Esophagus squamous epithelium (tissue), 5 donors: ENCODE measurements at regions not wholly inside any gene's neighbourhood (a gene's known extent, or its start where the extent isn't known, plus 50 kb on each side); places are given as distances from the start of the nearest gene placed in this dataset.

ENCODE experiments used
- DNase-seq: peaks from one replicate; lab custom pipeline; 2025; lab: John Stamatoyannopoulos, UW
- H3K27ac ChIP-seq, 4 donors: fragments of 200-600 bp; sonication (generic); one replicate each; pipeline ENCODE4 v1.5.1; 2016 to 2019; ENCODE audit warnings: mild to moderate bottlenecking in 1 of 4
- H3K27me3 ChIP-seq, 4 donors: fragments of 200-600 bp; sonication (generic); 1 replicate in 3 of 4; 2 replicates in 1 of 4; pipeline versions ENCODE4 v1.5.1 to v1.6.0; 2017 to 2021; ENCODE audit warnings: antibody characterized with exemption in 1 of 4
- H3K36me3 ChIP-seq, 3 donors: fragments of 200-600 bp; sonication (generic); one replicate each; pipeline ENCODE4 v1.5.1; 2016 to 2019
- H3K4me1 ChIP-seq, 3 donors: fragments of 200-600 bp; sonication (generic); one replicate each; pipeline ENCODE4 v1.5.1; 2017 to 2019
- H3K4me3 ChIP-seq, 4 donors: fragments of 200-600 bp; sonication (generic); 1 replicate in 3 of 4; 2 replicates in 1 of 4; pipeline ENCODE4 v1.5.1; 2016 to 2019; ENCODE audit warnings: mild to moderate bottlenecking in 2 of 4, moderate library complexity in 1 of 4
- H3K9me3 ChIP-seq, 3 donors: fragments of 200-600 bp; sonication (generic); one replicate each; pipeline ENCODE4 v1.5.1; 2016 to 2019
- POLR2A ChIP-seq, 4 donors: fragments of 450-650 bp; IDR thresholded peaks; one replicate each; pipeline ENCODE4 v1.6.1; 2017; ENCODE audit warnings: antibody characterized with exemption in 4 of 4, mild to moderate bottlenecking in 4 of 4, moderate library complexity in 3 of 4
- WGBS, 2 donors: methylation state at CpG; one replicate each; pipeline ENCODE4 v1.1.5; 2018; 5-methylcytosine and 5-hydroxymethylcytosine counted together
- intact Hi-C: fragments of 100-400 bp; cut with DNase I; formaldehyde crosslinking; loops from one replicate; pipeline ENCODE4 v1.15.0; 2022
- TF ChIP-seq, protein P1 (sequence below), 6 experiments: fragments of 450-650 bp in 4 of 6; fragments of 200-600 bp in 2 of 6; sonication (generic) in 2 of 6; IDR thresholded peaks; one replicate each; pipeline ENCODE4 v1.5.1; 2016 to 2019; ENCODE audit warnings: antibody characterized with exemption in 6 of 6, mild to moderate bottlenecking in 4 of 6, moderate library complexity in 4 of 6
- donor health status: DM: yes; HTN: yes; CAD: no.

- Histone ChIP-seq H3K27ac (no peak overlapping the region), H3K9me3 (peaks cover 0 to 9% (median 0%) of the 10 kb centered on the region in 3 donors), H3K27me3 (no peaks in the 10 kb centered on the region), H3K4me3 (no peak overlapping the region), H3K36me3 (no peaks in the 10 kb centered on the region), H3K4me1 (no peaks in the 10 kb centered on the region)
- TF ChIP-seq, protein P1, sequence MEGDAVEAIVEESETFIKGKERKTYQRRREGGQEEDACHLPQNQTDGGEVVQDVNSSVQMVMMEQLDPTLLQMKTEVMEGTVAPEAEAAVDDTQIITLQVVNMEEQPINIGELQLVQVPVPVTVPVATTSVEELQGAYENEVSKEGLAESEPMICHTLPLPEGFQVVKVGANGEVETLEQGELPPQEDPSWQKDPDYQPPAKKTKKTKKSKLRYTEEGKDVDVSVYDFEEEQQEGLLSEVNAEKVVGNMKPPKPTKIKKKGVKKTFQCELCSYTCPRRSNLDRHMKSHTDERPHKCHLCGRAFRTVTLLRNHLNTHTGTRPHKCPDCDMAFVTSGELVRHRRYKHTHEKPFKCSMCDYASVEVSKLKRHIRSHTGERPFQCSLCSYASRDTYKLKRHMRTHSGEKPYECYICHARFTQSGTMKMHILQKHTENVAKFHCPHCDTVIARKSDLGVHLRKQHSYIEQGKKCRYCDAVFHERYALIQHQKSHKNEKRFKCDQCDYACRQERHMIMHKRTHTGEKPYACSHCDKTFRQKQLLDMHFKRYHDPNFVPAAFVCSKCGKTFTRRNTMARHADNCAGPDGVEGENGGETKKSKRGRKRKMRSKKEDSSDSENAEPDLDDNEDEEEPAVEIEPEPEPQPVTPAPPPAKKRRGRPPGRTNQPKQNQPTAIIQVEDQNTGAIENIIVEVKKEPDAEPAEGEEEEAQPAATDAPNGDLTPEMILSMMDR (IDR thresholded peaks at IDR 0.05), result no peak
- no peak for TF ChIP-seq POLR2A (IDR thresholded peaks at IDR 0.05)
- intact Hi-C loops, result no loop called here
- DNase-seq, result no peak
- WGBS, 2 donors, result 54 to 70% methylated on average over 1 of the region's 1 CpG
Measured at GRCh38 chr21:24976238-24976637, 631.0 kb downstream of the MRPL39 start.

- 70 to 93% methylated on average over 1 of the region's 1 CpG for WGBS, 2 donors
- Histone ChIP-seq H3K36me3 (no peaks in the 10 kb centered on the region), H3K27ac (no peak overlapping the region), H3K4me1 (no peaks in the 10 kb centered on the region), H3K4me3 (no peak overlapping the region), H3K27me3 (no peaks in the 10 kb centered on the region), H3K9me3 (peaks cover 0 to 9% (median 0%) of the 10 kb centered on the region in 3 donors)
- DNase-seq, result no peak
- intact Hi-C loops, result no loop called here
- no peak for TF ChIP-seq POLR2A (IDR thresholded peaks at IDR 0.05)
- TF ChIP-seq, protein P1 (IDR thresholded peaks at IDR 0.05), result no peak
Measured at GRCh38 chr21:24969068-24969467, 638.2 kb downstream of the MRPL39 start.

DNA sequence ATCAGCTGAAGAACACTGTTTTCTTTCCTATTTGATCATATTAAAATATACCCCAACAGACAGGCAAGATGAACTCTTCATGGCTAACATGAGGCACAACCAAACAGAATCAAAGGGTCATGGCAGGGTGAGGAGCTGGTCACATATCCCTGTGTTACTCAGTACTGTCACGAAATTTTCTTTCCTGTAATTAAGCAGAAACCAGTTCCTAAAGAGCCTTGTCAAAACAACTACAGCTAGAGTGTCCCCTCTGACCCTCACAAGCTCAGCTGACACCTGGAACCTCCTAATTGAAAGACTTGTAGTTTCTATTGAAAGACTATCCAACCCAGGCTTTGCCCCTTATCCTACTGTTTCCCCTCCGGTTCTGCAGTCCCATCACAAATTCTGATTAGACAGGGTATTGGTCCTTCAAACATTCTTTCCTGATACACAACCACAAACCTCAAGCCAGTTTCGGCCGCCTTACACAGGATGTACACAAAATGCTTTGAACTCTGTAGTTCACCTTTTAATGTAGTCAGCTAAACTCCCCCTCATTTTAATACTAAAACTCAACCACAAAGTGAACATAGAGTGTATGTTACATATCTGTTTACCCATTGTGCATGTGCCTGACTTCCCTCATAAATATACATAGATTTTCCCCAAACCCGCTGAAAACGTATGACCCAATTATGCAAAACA, 651.9 kb downstream of the MRPL39 start:
- Histone ChIP-seq H3K27me3 (no peaks in the 10 kb centered on the region), H3K4me1 (no peaks in the 10 kb centered on the region), H3K9me3 (no peaks in the 10 kb centered on the region), H3K36me3 (no peaks in the 10 kb centered on the region), H3K4me3 (no peak overlapping the region), H3K27ac (no peak overlapping the region)
- DNase-seq, result no peak
- intact Hi-C loops, result no loop called here
- WGBS, 2 donors, result 51 to 61% methylated on average over 6 of the region's 6 CpGs
- no peak for TF ChIP-seq POLR2A (IDR thresholded peaks at IDR 0.05)
- TF ChIP-seq, protein P1 (IDR thresholded peaks at IDR 0.05), result no peak

DNA sequence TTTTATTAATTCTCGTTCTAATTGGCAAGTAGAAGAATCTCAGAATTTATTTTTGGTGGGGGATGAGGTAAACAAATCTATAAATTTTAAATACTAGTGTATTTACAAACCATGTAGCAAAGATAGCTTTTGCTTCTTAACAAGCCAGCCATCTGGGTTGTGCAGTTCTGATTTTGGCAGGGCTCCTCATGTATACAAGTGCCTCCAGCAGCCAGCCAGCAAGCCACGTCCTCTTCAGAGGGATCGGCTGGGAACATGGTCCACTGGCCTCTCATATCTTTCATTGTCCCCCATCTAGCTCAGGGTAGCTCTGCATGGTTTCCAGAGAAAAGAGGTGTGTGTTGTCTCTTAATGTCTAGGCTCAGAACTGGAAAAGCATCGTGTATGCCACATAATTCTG, 659.1 kb downstream of the MRPL39 start:
- Histone ChIP-seq H3K4me1 (no peaks in the 10 kb centered on the region), H3K4me3 (no peak overlapping the region), H3K9me3 (no peaks in the 10 kb centered on the region), H3K27ac (no peak overlapping the region), H3K27me3 (no peaks in the 10 kb centered on the region), H3K36me3 (no peaks in the 10 kb centered on the region)
- intact Hi-C loops, result no loop called here
- 26 to 63% methylated on average over 4 of the region's 4 CpGs for WGBS, 2 donors
- no peak for TF ChIP-seq POLR2A (IDR thresholded peaks at IDR 0.05)
- TF ChIP-seq, protein P1 (IDR thresholded peaks at IDR 0.05), result no peak
- no peak for DNase-seq

GRCh38 chr21:24945910-24946309, 661.4 kb downstream of the MRPL39 start:
- TF ChIP-seq, protein P1 (IDR thresholded peaks at IDR 0.05), result no peak
- no peak for TF ChIP-seq POLR2A (IDR thresholded peaks at IDR 0.05)
- DNase-seq, result no peak
- Histone ChIP-seq H3K27ac (no peak overlapping the region), H3K36me3 (no peaks in the 10 kb centered on the region), H3K4me3 (no peak overlapping the region), H3K9me3 (no peaks in the 10 kb centered on the region), H3K4me1 (peaks cover 0 to 15% (median 0%) of the 10 kb centered on the region in 3 donors), H3K27me3 (no peaks in the 10 kb centered on the region)
- intact Hi-C loops, result no loop called here
